Right lobe of liver (tissue), 6 donors: ENCODE measurements at regions not wholly inside any gene's neighbourhood (a gene's known extent, or its start where the extent isn't known, plus 50 kb on each side); places are given as distances from the start of the nearest gene placed in this dataset.

Source experiments
- ATAC-seq, 4 donors: fragments of 200-7000 bp; cut with Tn5 transposase; one replicate each; pipeline ENCODE4 v1.9.1; 2020; ENCODE audit warnings: mild to moderate bottlenecking in 4 of 4, moderate library complexity in 4 of 4
- DNase-seq, 3 donors: peaks; one replicate each; pipeline ENCODE4 v3.0.0-alpha.2; 2020
- H3K27ac ChIP-seq, 3 donors: fragments of 200-600 bp; one replicate each; pipeline ENCODE4 v1.8.0; 2022
- H3K27me3 ChIP-seq, 2 donors: fragments of 200-600 bp; one replicate each; pipeline ENCODE4 v1.8.0; 2022
- H3K36me3 ChIP-seq, 4 donors: fragments of 200-600 bp; sonication (generic) in 1 of 4; one replicate each; pipeline versions ENCODE4 v1.5.1 to v1.8.0; 2017 to 2022; ENCODE audit warnings: control low read depth in 1 of 4
- H3K4me1 ChIP-seq, 4 donors: fragments of 200-600 bp; sonication (generic) in 1 of 4; one replicate each; pipeline versions ENCODE4 v1.5.1 to v1.8.0; 2017 to 2022; ENCODE audit warnings: control low read depth in 1 of 4
- H3K4me3 ChIP-seq, 3 donors: fragments of 200-600 bp; one replicate each; pipeline ENCODE4 v1.8.0; 2022
- H3K9me3 ChIP-seq, 4 donors: fragments of 200-600 bp; sonication (generic) in 1 of 4; one replicate each; pipeline versions ENCODE4 v1.5.1 to v1.8.0; 2017 to 2022; ENCODE audit warnings: control low read depth in 1 of 4
- POLR2A ChIP-seq: fragments of 450-650 bp; IDR thresholded peaks from one replicate; pipeline ENCODE4 v1.6.1; 2017; ENCODE audit warnings: antibody characterized with exemption, mild to moderate bottlenecking
- WGBS: methylation state at CpG from one replicate; pipeline ENCODE4 v1.1.6; 2018; ENCODE audit warnings: low coverage, low lambda C conversion rate; ENCODE audit not compliant: insufficient coverage; ENCODE audit errors: missing lambda C conversion rate; 5-methylcytosine and 5-hydroxymethylcytosine counted together
- intact Hi-C, 2 donors: fragments of 100-400 bp; cut with DNase I; formaldehyde crosslinking; loops; one replicate each; pipeline versions ENCODE4 v1.11.2 to v1.14.1; 2022
- TF ChIP-seq, protein P1 (sequence below), 4 donors: fragments of 200-600 bp in 3 of 4; fragments of 450-650 bp in 1 of 4; IDR thresholded peaks; one replicate each; pipeline versions ENCODE4 v1.5.1 to v1.8.0; 2016 to 2022; ENCODE audit warnings: antibody characterized with exemption in 4 of 4, mild to moderate bottlenecking in 2 of 4
- donor health status: DM: no; HTN: yes; CAD: no.
- donor health status: DM: no; HTN: no; CAD: no.
- donor health status: DM: no; HTN: no; CAD: no.
- donor health status: DM: no; HTN: yes; CAD: no.
- donor health status: DM: no; HTN: yes; CAD: no.

DNA sequence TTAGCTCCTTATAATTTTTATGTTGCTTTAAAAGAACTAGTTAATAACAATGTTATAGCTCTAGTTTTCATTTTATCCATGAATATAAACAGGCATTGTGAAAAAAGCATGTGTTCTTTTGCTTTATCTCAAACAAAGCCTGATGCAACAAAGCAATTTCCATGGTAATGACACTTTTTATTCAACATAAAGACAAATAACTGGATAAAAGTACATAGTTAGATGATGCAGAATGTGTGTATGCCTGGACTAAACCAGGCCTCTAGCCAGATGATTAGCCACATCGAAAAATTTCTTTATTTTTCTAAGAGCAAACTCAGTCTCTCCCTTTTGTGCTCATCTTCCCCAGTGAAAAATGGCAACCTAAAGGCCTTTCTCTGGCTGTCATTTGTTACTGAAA lies 125.6 kb upstream of the TARS1 start:
- no peak for ATAC-seq
- no peaks in the 10 kb centered on the region for H3K36me3 ChIP-seq
- intact Hi-C loops = no loop called here
- H3K27ac ChIP-seq = no peak overlapping the region
- WGBS = 43% methylated on average over 1 of the region's 1 CpG
- H3K4me3 ChIP-seq = no peak overlapping the region
- H3K4me1 ChIP-seq = peaks cover 0 to under 1% (median 0%) of the 10 kb centered on the region in 4 donors
- H3K27me3 ChIP-seq = no peaks in the 10 kb centered on the region
- TF ChIP-seq, protein P1, sequence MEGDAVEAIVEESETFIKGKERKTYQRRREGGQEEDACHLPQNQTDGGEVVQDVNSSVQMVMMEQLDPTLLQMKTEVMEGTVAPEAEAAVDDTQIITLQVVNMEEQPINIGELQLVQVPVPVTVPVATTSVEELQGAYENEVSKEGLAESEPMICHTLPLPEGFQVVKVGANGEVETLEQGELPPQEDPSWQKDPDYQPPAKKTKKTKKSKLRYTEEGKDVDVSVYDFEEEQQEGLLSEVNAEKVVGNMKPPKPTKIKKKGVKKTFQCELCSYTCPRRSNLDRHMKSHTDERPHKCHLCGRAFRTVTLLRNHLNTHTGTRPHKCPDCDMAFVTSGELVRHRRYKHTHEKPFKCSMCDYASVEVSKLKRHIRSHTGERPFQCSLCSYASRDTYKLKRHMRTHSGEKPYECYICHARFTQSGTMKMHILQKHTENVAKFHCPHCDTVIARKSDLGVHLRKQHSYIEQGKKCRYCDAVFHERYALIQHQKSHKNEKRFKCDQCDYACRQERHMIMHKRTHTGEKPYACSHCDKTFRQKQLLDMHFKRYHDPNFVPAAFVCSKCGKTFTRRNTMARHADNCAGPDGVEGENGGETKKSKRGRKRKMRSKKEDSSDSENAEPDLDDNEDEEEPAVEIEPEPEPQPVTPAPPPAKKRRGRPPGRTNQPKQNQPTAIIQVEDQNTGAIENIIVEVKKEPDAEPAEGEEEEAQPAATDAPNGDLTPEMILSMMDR (IDR thresholded peaks at IDR 0.05) = no peak
- TF ChIP-seq POLR2A = no peak
- no peaks in the 10 kb centered on the region for H3K9me3 ChIP-seq
- no peak for DNase-seq

DNA sequence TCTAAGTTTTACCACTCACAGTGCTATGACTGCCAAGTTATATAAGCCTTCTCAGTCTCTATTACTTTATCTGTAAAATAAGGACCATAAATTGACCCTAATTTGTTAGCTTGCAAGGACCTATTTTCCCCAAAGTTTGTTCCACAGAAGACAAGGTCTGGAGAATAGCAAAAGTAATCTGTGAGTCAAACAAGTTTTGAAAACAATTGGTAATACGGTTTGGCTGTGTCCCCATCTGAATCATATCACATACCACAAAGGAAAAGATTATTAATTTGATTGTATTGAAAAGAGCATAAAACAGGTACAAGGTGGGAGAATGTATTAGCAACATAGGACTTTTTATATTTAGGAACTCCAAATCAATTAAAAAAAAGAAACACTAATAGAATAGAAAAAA lies 124.0 kb upstream of the TARS1 start:
- ATAC-seq = no peak
- 91% methylated on average over 1 of the region's 1 CpG for WGBS
- H3K9me3 ChIP-seq = no peaks in the 10 kb centered on the region
- H3K4me1 ChIP-seq = no peaks in the 10 kb centered on the region
- no peak overlapping the region for H3K27ac ChIP-seq
- no peaks in the 10 kb centered on the region for H3K27me3 ChIP-seq
- intact Hi-C loops = no loop called here
- no peak for DNase-seq
- no peak overlapping the region for H3K4me3 ChIP-seq
- TF ChIP-seq, protein P1 (IDR thresholded peaks at IDR 0.05) = no peak
- no peak for TF ChIP-seq POLR2A
- H3K36me3 ChIP-seq = no peaks in the 10 kb centered on the region

DNA sequence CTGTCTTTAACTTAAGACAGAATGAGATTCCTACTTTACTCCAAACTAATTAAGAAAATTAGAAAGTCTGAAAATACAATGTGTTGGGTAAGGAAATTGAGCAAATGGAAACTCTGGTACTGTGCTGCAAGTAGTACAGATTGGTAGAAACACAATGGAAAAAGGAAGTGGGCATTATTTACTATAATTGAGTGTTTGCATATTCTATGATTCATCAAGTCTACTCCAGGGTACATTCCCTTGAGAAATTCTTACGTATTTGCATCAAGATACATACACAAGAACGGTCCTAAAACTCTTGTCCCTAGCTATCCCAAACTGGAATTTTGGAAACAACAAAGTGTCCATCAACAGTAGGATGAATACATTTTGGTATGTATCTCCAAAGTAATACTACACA lies 123.5 kb upstream of the TARS1 start:
- H3K9me3 ChIP-seq = no peaks in the 10 kb centered on the region
- TF ChIP-seq POLR2A = no peak
- no peak for ATAC-seq
- no peak overlapping the region for H3K27ac ChIP-seq
- no peak overlapping the region for H3K4me3 ChIP-seq
- no peak for DNase-seq
- 76% methylated on average over 2 of the region's 2 CpGs for WGBS
- H3K27me3 ChIP-seq = no peaks in the 10 kb centered on the region
- H3K36me3 ChIP-seq = no peaks in the 10 kb centered on the region
- intact Hi-C loops = no loop called here
- H3K4me1 ChIP-seq = no peaks in the 10 kb centered on the region

DNA sequence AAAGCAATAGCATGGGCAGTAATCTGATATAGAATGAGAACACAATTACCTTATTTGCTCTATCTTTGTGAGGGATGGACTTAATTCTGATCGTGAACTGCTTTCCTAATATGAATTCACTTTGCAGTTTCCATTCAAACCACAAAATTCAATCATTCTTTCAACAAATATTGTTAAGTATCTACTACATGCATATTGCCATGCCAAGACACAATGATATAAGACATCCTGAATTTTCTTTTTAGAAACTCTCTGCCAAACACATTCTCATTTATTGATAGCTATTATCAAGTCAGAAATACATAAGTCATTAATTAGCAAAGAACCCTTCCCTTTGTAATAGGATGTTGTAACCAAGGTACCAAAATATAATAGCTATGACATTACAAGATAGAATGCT lies 121.6 kb upstream of the TARS1 start:
- ATAC-seq = no peak
- Histone ChIP-seq H3K36me3 (no peaks in the 10 kb centered on the region), H3K9me3 (no peaks in the 10 kb centered on the region), H3K27me3 (no peaks in the 10 kb centered on the region), H3K4me3 (no peak overlapping the region), H3K27ac (no peak overlapping the region), H3K4me1 (no peaks in the 10 kb centered on the region)
- no peak for DNase-seq
- 67% methylated on average over 1 of the region's 1 CpG for WGBS
- intact Hi-C loops = no loop called here
- TF ChIP-seq, protein P1 (IDR thresholded peaks at IDR 0.05) = no peak
- no peak for TF ChIP-seq POLR2A

DNA sequence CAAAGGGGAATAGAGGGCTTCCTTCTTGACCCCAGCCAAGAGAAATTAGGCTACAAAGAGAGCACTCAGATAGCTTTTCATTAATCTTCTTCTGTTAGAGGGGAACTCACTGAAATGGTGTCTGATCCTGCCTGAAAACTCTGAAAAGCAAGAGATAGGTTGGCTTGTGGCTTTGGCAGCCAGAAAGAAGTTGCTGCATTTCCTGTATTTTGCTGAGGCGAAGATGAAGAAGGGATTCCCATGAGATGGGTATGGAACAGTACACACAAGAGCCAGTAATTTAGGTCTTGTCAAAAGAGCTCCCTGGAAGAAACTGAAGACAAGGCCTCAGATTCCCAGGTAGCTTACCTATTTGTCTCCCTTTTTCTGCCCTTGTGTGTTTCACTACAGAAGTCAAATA lies 120.9 kb upstream of the TARS1 start:
- no peak for TF ChIP-seq POLR2A
- TF ChIP-seq, protein P1 (IDR thresholded peaks at IDR 0.05) = no peak

More for the DNA sequence above, 120.9 kb upstream of the TARS1 start:
- Histone ChIP-seq H3K9me3 (no peaks in the 10 kb centered on the region), H3K4me3 (no peak overlapping the region), H3K27me3 (no peaks in the 10 kb centered on the region), H3K27ac (no peak overlapping the region), H3K36me3 (no peaks in the 10 kb centered on the region), H3K4me1 (no peaks in the 10 kb centered on the region)
- no peak for ATAC-seq
- intact Hi-C loops = no loop called here
- WGBS = 63% methylated on average over 1 of the region's 1 CpG
- DNase-seq = no peak
